Mesenchymal stem cell (in vitro differentiated cells and primary cell): ENCODE measurements at regions not wholly inside any gene's neighbourhood (a gene's known extent, or its start where the extent isn't known, plus 50 kb on each side); places are given as distances from the start of the nearest gene placed in this dataset.

Experiments
- DNase-seq: peaks from one replicate; pipeline ENCODE4 v3.0.0-alpha.2; 2013
- H2AFZ ChIP-seq: one replicate; pipeline ENCODE4 v1.6.1; 2013; ENCODE audit warnings: low read depth, mild to moderate bottlenecking, control low read depth, inconsistent platforms, low read length, moderate library complexity
- H2AK5ac ChIP-seq: 2 replicates; pipeline ENCODE4 v1.6.1; 2013; ENCODE audit warnings: low read length, moderate library complexity, mild to moderate bottlenecking, inconsistent platforms; ENCODE audit not compliant: severe bottlenecking
- H2BK120ac ChIP-seq: one replicate; pipeline ENCODE4 v1.6.1; 2013; ENCODE audit warnings: low read depth, mild to moderate bottlenecking, inconsistent platforms, low read length, moderate library complexity
- H2BK12ac ChIP-seq, 2 experiments: one replicate each; pipeline ENCODE4 v1.6.1; 2013; ENCODE audit warnings: inconsistent platforms in 2 of 2, low read length in 2 of 2, mild to moderate bottlenecking in 2 of 2, moderate library complexity in 2 of 2, control low read depth in 1 of 2
- H2BK15ac ChIP-seq: one replicate; pipeline ENCODE4 v1.6.1; 2013; ENCODE audit warnings: mild to moderate bottlenecking, low read depth, inconsistent platforms; ENCODE audit not compliant: poor library complexity, severe bottlenecking
- H2BK5ac ChIP-seq: 2 replicates; pipeline ENCODE4 v1.6.1; 2013; ENCODE audit warnings: low read depth, mild to moderate bottlenecking, low read length, control low read depth, inconsistent platforms; ENCODE audit not compliant: poor library complexity, severe bottlenecking
- H3K14ac ChIP-seq, 2 experiments: one replicate each; pipeline ENCODE4 v1.6.1; 2013; ENCODE audit warnings: inconsistent platforms in 2 of 2, low read length in 2 of 2, control low read depth in 1 of 2, mild to moderate bottlenecking in 1 of 2, moderate library complexity in 1 of 2
- H3K18ac ChIP-seq, 2 experiments: one replicate each; pipeline ENCODE4 v1.6.1; 2013; ENCODE audit warnings: inconsistent platforms in 2 of 2, low read length in 2 of 2, control low read depth in 1 of 2, low read depth in 1 of 2, mild to moderate bottlenecking in 1 of 2
- H3K23ac ChIP-seq, 2 experiments: one replicate each; pipeline ENCODE4 v1.6.1; 2013; ENCODE audit warnings: inconsistent platforms in 2 of 2, low read length in 2 of 2, mild to moderate bottlenecking in 2 of 2, moderate library complexity in 2 of 2, control low read depth in 1 of 2
- H3K27ac ChIP-seq: 2 replicates; pipeline ENCODE4 v1.5.1; 2013; ENCODE audit warnings: mild to moderate bottlenecking, moderate library complexity, low read length, control low read depth, inconsistent platforms; ENCODE audit not compliant: poor library complexity, severe bottlenecking
- H3K27me3 ChIP-seq, 2 experiments: 2 replicates each; pipeline versions ENCODE4 v1.6.1 to v1.7.0; 2013; ENCODE audit warnings: low read length in 2 of 2, mild to moderate bottlenecking in 2 of 2, moderate library complexity in 2 of 2, control low read depth in 1 of 2, inconsistent platforms in 1 of 2; ENCODE audit not compliant: control insufficient read depth in 1 of 2, insufficient read depth in 1 of 2
- H3K36me3 ChIP-seq, 2 experiments: 2 replicates each; pipeline versions ENCODE4 v1.6.1 to v1.7.0; 2013; ENCODE audit warnings: low read length in 2 of 2, control low read depth in 1 of 2, inconsistent platforms in 1 of 2, low read depth in 1 of 2, mild to moderate bottlenecking in 1 of 2; ENCODE audit not compliant: insufficient read depth in 2 of 2, control insufficient read depth in 1 of 2
- H3K4ac ChIP-seq, 2 experiments: one replicate each; pipeline ENCODE4 v1.6.1; 2013; ENCODE audit warnings: inconsistent platforms in 2 of 2, low read length in 2 of 2, mild to moderate bottlenecking in 2 of 2, moderate library complexity in 2 of 2, control low read depth in 1 of 2, low read depth in 1 of 2
- H3K4me1 ChIP-seq: 2 replicates; pipeline ENCODE4 v1.6.1; 2013; ENCODE audit warnings: low read depth, low read length, control low read depth; ENCODE audit not compliant: control insufficient read depth, insufficient read depth
- H3K4me2 ChIP-seq: 2 replicates; pipeline ENCODE4 v1.6.1; 2013; ENCODE audit warnings: low read length, mild to moderate bottlenecking, inconsistent platforms; ENCODE audit not compliant: poor library complexity, severe bottlenecking
- H3K4me3 ChIP-seq, 2 experiments: 2 replicates each; pipeline versions ENCODE4 v1.5.1 to v1.7.0; 2013; ENCODE audit warnings: low read length in 2 of 2, mild to moderate bottlenecking in 2 of 2, control low read depth in 1 of 2, low read depth in 1 of 2; ENCODE audit not compliant: insufficient read depth in 1 of 2
- H3K79me1 ChIP-seq: replicated peaks from 2 replicates; pipeline ENCODE4 v1.6.1; 2013; ENCODE audit warnings: mild to moderate bottlenecking, control low read depth, low read length, inconsistent platforms; ENCODE audit not compliant: poor library complexity, severe bottlenecking
- H3K9ac ChIP-seq: 2 replicates; pipeline ENCODE4 v1.7.0; 2013; ENCODE audit warnings: mild to moderate bottlenecking, low read length, moderate library complexity
- H3K9me3 ChIP-seq: 2 replicates; pipeline ENCODE4 v1.7.0; 2013; ENCODE audit warnings: mild to moderate bottlenecking, low read length; ENCODE audit not compliant: control insufficient read depth
- H4K8ac ChIP-seq: one replicate; pipeline ENCODE4 v1.6.1; 2013; ENCODE audit warnings: inconsistent platforms, mild to moderate bottlenecking, low read length, moderate library complexity
- H4K91ac ChIP-seq: one replicate; pipeline ENCODE4 v1.6.1; 2013; ENCODE audit warnings: mild to moderate bottlenecking, low read length, inconsistent platforms
- WGBS: methylation state at CpG from one replicate; pipeline ENCODE4 v1.1.7; 2013; ENCODE audit warnings: mixed read lengths; 5-methylcytosine and 5-hydroxymethylcytosine counted together

GRCh38 chr5:118253225-118254061, 734.9 kb downstream of the DTWD2 start:
- Histone ChIP-seq H3K36me3 (no peaks in the 10 kb centered on the region), H2BK12ac (no peak overlapping the region), H3K27me3 (no peaks in the 10 kb centered on the region), H4K91ac (no peak overlapping the region), H2BK15ac (no peak overlapping the region), H2AFZ (no peak overlapping the region), H3K4me3 (no peak overlapping the region), H2AK5ac (no peak overlapping the region), H4K8ac (no peak overlapping the region), H3K27ac (no peak overlapping the region), H3K4me1 (no peaks in the 10 kb centered on the region), H3K18ac (no peak overlapping the region), H3K9me3 (peaks cover 34% of the 10 kb centered on the region), H3K79me1 (no peaks in the 10 kb centered on the region), H3K23ac (no peak overlapping the region), H3K4me2 (no peak overlapping the region), H3K4ac (no peak overlapping the region), H3K14ac (no peak overlapping the region), H2BK5ac (no peak overlapping the region), H3K9ac (no peak overlapping the region), H2BK120ac (no peak overlapping the region)
- no peak for DNase-seq
- 98% methylated on average over 2 of the region's 2 CpGs for WGBS

GRCh38 chr5:118249386-118249785, 739.0 kb downstream of the DTWD2 start:
- Histone ChIP-seq H3K4me3 (no peak overlapping the region), H2BK12ac (no peak overlapping the region), H3K9me3 (peaks cover 48% of the 10 kb centered on the region), H2AFZ (no peak overlapping the region), H4K8ac (no peak overlapping the region), H3K79me1 (no peaks in the 10 kb centered on the region), H3K9ac (no peak overlapping the region), H2AK5ac (no peak overlapping the region), H3K23ac (no peak overlapping the region), H3K36me3 (no peaks in the 10 kb centered on the region), H2BK15ac (no peak overlapping the region), H3K27ac (no peak overlapping the region), H2BK5ac (no peak overlapping the region), H3K4ac (no peak overlapping the region), H4K91ac (no peak overlapping the region), H3K18ac (no peak overlapping the region), H3K14ac (no peak overlapping the region), H3K4me2 (no peak overlapping the region), H3K4me1 (no peaks in the 10 kb centered on the region), H2BK120ac (no peak overlapping the region), H3K27me3 (no peaks in the 10 kb centered on the region)
- WGBS, result no CpG with 5 or more reads among the region's 2 CpGs
- no peak for DNase-seq

GRCh38 chr5:118247458-118247857, 740.9 kb downstream of the DTWD2 start:
- Histone ChIP-seq H2BK12ac (no peak overlapping the region), H3K36me3 (no peaks in the 10 kb centered on the region), H3K4me2 (no peak overlapping the region), H3K27ac (no peak overlapping the region), H2AK5ac (no peak overlapping the region), H3K4ac (no peak overlapping the region), H2BK5ac (no peak overlapping the region), H4K8ac (no peak overlapping the region), H3K18ac (no peak overlapping the region), H3K4me3 (peak overlapping the region in 1 of 2 experiments; percentile 28), H3K9ac (no peak overlapping the region), H3K14ac (no peak overlapping the region), H3K79me1 (no peaks in the 10 kb centered on the region), H2BK120ac (no peak overlapping the region), H3K9me3 (peaks cover 48% of the 10 kb centered on the region), H4K91ac (no peak overlapping the region), H3K4me1 (no peaks in the 10 kb centered on the region), H3K27me3 (no peaks in the 10 kb centered on the region), H2BK15ac (no peak overlapping the region), H2AFZ (no peak overlapping the region), H3K23ac (no peak overlapping the region)
- DNase-seq, result no peak
- 98% methylated on average over 4 of the region's 4 CpGs for WGBS

- H3K27me3 ChIP-seq, result no peaks in the 10 kb centered on the region
- no peak overlapping the region for H4K8ac ChIP-seq
- H3K4ac ChIP-seq, result no peak overlapping the region
- no peaks in the 10 kb centered on the region for H3K79me1 ChIP-seq
- no peaks in the 10 kb centered on the region for H3K36me3 ChIP-seq
- H2AFZ ChIP-seq, result no peak overlapping the region
- WGBS, result no CpG with 5 or more reads among the region's 2 CpGs
- H2BK120ac ChIP-seq, result no peak overlapping the region
- H3K4me1 ChIP-seq, result no peaks in the 10 kb centered on the region
- no peak overlapping the region for H3K14ac ChIP-seq
- no peak overlapping the region for H2BK5ac ChIP-seq
- no peak overlapping the region for H3K9ac ChIP-seq
- H3K23ac ChIP-seq, result no peak overlapping the region
- DNase-seq, result no peak
- H3K4me2 ChIP-seq, result no peak overlapping the region
- H3K18ac ChIP-seq, result no peak overlapping the region
- H2BK15ac ChIP-seq, result no peak overlapping the region
- peaks cover 15% of the 10 kb centered on the region for H3K9me3 ChIP-seq
- no peak overlapping the region for H2AK5ac ChIP-seq
- no peak overlapping the region for H3K27ac ChIP-seq
- no peak overlapping the region for H2BK12ac ChIP-seq
- no peak overlapping the region for H4K91ac ChIP-seq
- no peak overlapping the region for H3K4me3 ChIP-seq
Observed at GRCh38 chr5:118243613-118244012, 744.7 kb downstream of the DTWD2 start.
